ENCODE measurements at regions not wholly inside any gene's neighbourhood (a gene's known extent, or its start where the extent isn't known, plus 50 kb on each side); places are given as distances from the start of the nearest gene placed in this dataset.

GRCh38 chr4:24164797-24165196 is 274.9 kb upstream of the PPARGC1A start:
- no peak for DNase-seq (ENCODE audit: low read depth)

- DNase-seq (ENCODE audit: low read depth) = no peak
Measured at GRCh38 chr4:24164054-24164693, 274.3 kb upstream of the PPARGC1A start.

- no peak for DNase-seq (ENCODE audit: low read depth)
Measured at GRCh38 chr4:24163314-24163713, 273.5 kb upstream of the PPARGC1A start.

- DNase-seq (ENCODE audit: low read depth) = no peak
Measured at GRCh38 chr4:24160358-24160757, 270.5 kb upstream of the PPARGC1A start.

- DNase-seq (ENCODE audit: low read depth) = no peak
Measured at GRCh38 chr4:24158031-24158430, 268.2 kb upstream of the PPARGC1A start.

GRCh38 chr4:24150034-24150433 is 260.2 kb upstream of the PPARGC1A start:
- no peak for DNase-seq (ENCODE audit: low read depth)

- no peak for DNase-seq (ENCODE audit: low read depth)
Measured at GRCh38 chr4:24146127-24146526, 256.3 kb upstream of the PPARGC1A start.

GRCh38 chr4:24145591-24145990 is 255.7 kb upstream of the PPARGC1A start:
- no peak for DNase-seq (ENCODE audit: low read depth)

- DNase-seq (ENCODE audit: low read depth) = no peak
Measured at GRCh38 chr4:24144381-24144780, 254.5 kb upstream of the PPARGC1A start.

GRCh38 chr4:24143741-24144140 is 253.9 kb upstream of the PPARGC1A start:
- DNase-seq (ENCODE audit: low read depth) = no peak

- DNase-seq (ENCODE audit: low read depth) = no peak
Measured at GRCh38 chr4:24141836-24142235, 252.0 kb upstream of the PPARGC1A start.

GRCh38 chr4:24140892-24141291 is 251.0 kb upstream of the PPARGC1A start:
- DNase-seq (ENCODE audit: low read depth) = no peak

GRCh38 chr4:24137671-24138601 is 248.1 kb upstream of the PPARGC1A start:
- DNase-seq (ENCODE audit: low read depth) = no peak

- DNase-seq (ENCODE audit: low read depth) = no peak
Measured at GRCh38 chr4:24131954-24132673, 242.3 kb upstream of the PPARGC1A start.

GRCh38 chr4:24130637-24131036 is 240.8 kb upstream of the PPARGC1A start:
- no peak for DNase-seq (ENCODE audit: low read depth)

GRCh38 chr4:24126776-24127175 is 236.9 kb upstream of the PPARGC1A start:
- no peak for DNase-seq (ENCODE audit: low read depth)

- DNase-seq (ENCODE audit: low read depth) = no peak
Measured at GRCh38 chr4:24121395-24122175, 231.7 kb upstream of the PPARGC1A start.

- DNase-seq (ENCODE audit: low read depth) = no peak
Measured at GRCh38 chr4:24117975-24118374, 228.1 kb upstream of the PPARGC1A start.

GRCh38 chr4:24116107-24116506 is 226.3 kb upstream of the PPARGC1A start:
- no peak for DNase-seq (ENCODE audit: low read depth)

GRCh38 chr4:24114919-24115500 is 225.2 kb upstream of the PPARGC1A start:
- DNase-seq (ENCODE audit: low read depth) = no peak

- DNase-seq (ENCODE audit: low read depth) = no peak
Measured at GRCh38 chr4:24114444-24114843, 224.6 kb upstream of the PPARGC1A start.

GRCh38 chr4:24112466-24112865 is 222.6 kb upstream of the PPARGC1A start:
- no peak for DNase-seq (ENCODE audit: low read depth)

Measured in amniotic epithelial cell (primary cell).